ENCODE measurements at regions not wholly inside any gene's neighbourhood (a gene's known extent, or its start where the extent isn't known, plus 50 kb on each side); places are given as distances from the start of the nearest gene placed in this dataset.

GRCh38 chr10:43880160-43880559, 231.5 kb upstream of the ZNF32 start:
- TF ChIP-seq POLR2A (IDR thresholded peaks at IDR 0.05) = no peak
- TF ChIP-seq CTCF (IDR thresholded peaks at IDR 0.05) = no peak
